RKO (cell line): ENCODE measurements at regions not wholly inside any gene's neighbourhood (a gene's known extent, or its start where the extent isn't known, plus 50 kb on each side); places are given as distances from the start of the nearest gene placed in this dataset.

ENCODE experiments used
- DNase-seq: peaks from one replicate; pipeline ENCODE4 v3.0.0-alpha.2; 2016; ENCODE audit warnings: low spot score

DNA sequence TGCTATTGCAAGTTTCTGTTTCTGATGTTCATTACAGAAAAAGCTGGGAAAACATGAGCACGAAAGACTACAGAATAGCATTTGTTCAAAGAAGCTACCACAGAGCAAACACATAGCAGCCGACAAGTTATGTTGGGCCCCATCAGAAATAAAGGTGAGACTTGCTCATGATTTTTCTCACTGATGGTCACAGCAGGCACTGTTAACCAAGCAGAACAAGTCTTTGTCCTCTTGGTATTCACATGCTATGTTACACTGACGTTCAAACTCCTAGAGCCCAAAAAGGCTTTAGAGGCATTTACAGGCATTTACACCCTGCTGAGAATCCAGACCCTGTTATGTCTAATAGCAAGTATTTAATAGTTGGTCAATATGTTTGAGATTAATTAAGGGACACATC is 235.0 kb upstream of the HNMT start:
- no peak for DNase-seq

DNA sequence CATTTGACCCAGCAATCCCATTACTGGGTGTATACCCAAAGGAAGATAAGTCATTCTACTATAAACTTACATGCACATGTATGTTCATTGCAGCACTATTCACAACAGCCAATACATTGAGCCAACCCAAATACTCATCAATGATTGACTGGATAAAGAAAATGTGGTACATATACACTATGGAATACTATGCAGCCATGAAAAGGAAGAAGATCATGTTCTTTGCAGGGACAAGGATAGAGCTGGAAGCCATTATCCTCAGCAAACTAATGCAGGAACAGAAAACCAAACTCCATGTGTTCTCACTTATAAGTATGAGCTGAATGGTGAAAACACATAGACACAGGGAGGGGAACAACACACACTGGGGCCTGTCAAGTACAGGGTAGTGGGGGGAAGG is 226.7 kb upstream of the HNMT start:
- DNase-seq: no peak

GRCh38 chr2:137741784-137742362 is 222.4 kb upstream of the HNMT start:
- DNase-seq: no peak

GRCh38 chr2:137747509-137747908 is 216.8 kb upstream of the HNMT start:
- DNase-seq: no peak

- DNase-seq: no peak
Measured at GRCh38 chr2:137748533-137748932, 215.7 kb upstream of the HNMT start.

DNA sequence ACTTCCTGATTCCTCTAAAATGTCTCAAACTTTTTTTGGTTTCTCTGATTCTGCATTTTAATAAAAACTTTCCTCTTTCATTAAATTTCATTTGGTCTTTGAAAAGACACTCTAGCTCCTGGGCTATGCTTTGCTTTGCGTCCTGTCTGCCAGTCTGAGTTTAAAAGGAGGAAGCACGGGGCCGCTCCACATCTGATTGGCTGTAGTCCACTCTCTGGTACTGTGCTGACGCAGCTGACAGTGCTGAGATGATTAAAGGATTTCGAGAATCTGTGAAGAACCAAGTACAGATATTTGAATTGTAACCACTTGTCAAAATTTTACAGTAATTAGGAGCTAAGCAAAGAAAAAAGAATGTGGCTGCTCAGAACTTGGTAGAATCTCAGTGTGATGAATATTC is 199.6 kb upstream of the HNMT start:
- DNase-seq: no peak

GRCh38 chr2:137769406-137769805 is 194.9 kb upstream of the HNMT start:
- no peak for DNase-seq

- DNase-seq: no peak
Measured at GRCh38 chr2:137770166-137770565, 194.1 kb upstream of the HNMT start.

- no peak for DNase-seq
Measured at GRCh38 chr2:137771064-137771463, 193.2 kb upstream of the HNMT start.

DNA sequence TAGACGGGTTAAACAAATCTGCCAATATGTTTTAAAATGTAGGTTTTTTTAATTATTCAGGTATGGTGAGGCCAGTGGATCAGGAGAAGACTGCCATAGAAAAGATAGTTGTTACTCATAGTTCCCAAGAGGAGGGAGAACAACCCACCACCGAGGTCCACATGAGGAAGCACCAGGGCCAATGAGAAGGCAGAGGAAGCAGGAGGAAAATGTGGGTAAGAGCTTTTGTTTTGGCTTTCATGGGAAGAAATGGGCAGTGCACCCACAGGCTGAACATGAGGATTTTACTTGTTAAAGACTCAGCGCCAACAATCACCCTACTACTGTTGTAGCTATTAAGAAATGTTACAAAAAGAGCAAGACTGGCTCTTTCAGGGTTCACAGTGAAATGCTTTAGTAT is 191.8 kb upstream of the HNMT start:
- DNase-seq: no peak

DNA sequence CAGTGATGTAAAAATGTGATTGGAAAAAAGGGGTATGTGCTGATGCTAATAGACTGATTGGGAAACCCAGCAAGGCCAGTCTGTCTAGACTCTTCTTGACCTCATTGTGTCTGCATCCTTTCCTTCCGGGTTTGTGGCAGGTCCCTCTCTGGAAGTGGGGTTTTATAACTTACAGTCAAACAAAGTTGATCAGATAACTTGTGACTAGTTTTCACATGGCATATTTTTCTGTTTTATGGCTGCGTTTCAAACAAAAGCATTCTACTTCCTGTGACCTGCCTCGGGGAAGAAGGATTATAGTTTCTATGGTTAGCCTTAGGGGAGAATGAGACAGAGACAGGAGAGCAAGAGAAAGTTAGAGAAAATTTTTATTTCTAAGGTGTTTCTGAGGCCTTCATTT is 188.7 kb upstream of the HNMT start:
- no peak for DNase-seq

DNA sequence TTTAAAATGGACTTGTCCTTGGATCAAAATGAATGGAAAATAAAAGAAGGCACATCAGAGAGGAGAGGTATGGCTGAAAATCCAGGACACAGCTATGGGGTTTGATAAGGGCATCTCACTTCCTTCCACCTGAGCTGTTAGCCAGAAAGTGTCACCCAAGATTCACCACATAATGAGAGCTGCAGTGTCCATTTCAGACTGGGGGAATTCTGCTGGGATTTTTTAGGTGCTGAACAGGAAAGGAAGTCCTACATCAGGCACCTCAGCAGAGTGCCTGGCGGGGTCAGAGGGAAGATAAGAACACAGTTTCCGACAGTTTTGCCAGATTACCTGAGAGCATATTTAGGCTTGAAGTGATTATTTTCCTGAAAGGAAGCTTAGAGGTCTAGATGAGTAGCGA is 187.6 kb upstream of the HNMT start:
- DNase-seq: no peak

DNA sequence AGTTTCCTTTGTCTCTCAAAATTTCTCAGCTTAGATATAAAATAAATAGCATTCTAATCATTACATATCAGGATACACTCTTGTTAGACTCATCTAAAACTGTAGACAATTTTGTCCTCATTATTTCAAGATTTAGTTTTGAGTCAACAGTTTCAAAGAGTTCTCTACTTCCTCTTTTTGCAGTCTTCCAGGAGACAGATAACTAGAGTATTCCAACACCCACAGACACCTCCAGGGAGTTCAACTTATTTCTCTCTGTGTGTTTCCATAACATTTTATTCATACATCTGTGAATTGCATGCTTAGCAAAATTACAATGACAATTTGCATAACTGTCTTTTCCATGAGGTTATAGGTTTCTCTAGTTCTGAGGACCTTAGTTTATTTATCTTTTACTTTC is 166.6 kb upstream of the HNMT start:
- no peak for DNase-seq

GRCh38 chr2:137799600-137799999 is 164.7 kb upstream of the HNMT start:
- DNase-seq: no peak

DNA sequence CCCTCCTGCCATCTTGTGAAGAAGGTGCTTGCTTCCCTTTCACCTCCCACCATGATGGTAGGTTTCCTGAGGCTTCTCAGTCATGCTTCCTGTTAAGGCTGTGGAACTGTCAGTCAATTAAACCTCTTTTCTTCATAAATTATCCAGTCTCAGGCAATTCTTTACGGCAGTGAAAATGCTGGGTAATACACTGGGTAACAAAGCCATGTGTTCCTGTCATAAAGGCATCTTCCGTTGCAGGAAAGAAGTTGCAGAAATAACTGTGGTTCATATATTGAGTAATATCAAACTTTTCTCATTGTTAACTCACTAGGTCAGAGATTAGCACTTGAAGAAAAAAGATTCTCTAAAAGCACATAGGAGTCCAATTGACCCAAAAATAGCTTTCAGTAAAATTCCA is 163.9 kb upstream of the HNMT start:
- no peak for DNase-seq

- no peak for DNase-seq
Measured at GRCh38 chr2:137801228-137801627, 163.0 kb upstream of the HNMT start.

- no peak for DNase-seq
Measured at GRCh38 chr2:137802038-137802437, 162.2 kb upstream of the HNMT start.

DNA sequence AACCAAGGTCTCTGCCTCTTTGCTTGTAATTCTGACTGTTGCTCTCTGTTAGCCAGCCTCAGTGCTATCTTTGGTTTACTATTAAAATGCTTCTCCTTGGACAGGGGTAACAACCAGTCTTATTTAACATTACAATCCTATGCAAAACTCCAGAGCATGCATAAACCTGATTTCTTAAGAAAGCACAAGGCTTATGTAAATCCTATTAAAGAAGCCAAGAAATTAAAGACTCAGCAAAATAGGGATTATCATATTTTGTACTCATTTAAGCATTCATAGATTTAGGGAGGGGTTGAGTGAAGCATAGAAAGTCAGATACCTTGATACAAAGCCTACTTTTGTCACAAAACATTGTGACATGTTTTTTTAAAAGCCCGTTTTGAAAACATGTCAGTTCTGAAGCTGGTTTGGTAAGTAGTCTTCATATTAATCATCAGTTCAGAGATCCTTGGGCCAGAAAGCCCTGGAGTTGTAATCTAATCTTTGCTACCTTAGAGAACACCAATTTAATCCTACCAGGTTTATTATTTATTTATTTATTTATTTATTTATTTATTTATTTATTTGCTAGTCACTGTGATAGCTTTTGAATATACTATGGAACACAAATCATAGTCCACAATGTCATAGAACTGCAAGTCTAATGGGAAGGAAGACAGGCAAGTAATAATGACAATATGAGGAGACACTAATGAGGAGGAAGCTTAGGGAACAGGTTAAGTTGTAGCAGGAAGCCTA is 158.0 kb upstream of the HNMT start:
- no peak for DNase-seq

DNA sequence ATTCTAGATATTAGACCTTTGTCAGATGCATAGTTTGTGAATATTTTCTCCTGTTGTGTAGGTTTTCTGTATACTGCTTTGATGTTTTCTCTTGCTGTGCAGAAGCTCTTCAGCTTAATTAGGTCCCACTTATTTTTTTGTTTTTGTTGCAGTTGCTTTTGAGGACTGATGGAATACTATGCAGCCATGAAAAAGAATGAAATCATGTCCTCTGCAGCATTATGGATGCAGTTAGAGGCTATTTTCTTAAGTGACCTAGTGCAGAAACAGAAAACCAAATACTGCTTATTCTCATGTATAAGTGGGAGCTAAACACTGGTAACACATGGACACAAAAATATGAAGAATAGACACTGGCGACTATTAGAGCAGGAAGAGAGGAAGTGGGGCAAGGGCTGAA is 155.0 kb upstream of the HNMT start:
- DNase-seq: no peak

DNA sequence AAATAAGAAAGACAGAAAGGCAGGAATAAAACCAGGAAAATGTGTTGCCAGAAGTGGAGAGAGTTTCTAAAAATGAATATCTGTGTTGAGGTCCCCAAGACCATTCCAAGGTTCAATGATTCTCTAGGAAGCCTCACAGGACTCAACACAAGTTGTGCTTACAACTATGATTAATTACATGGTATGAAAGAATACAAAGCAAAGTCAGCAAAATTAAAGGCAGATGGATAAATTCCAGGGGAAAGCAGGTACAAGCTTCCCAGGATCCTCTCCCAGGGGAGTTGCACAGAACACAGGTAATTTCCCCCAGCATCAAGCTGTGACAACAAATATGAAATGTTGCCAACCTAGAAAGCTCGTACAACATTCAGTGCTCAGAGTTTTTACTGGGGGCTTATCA is 154.4 kb upstream of the HNMT start:
- DNase-seq: no peak

DNA sequence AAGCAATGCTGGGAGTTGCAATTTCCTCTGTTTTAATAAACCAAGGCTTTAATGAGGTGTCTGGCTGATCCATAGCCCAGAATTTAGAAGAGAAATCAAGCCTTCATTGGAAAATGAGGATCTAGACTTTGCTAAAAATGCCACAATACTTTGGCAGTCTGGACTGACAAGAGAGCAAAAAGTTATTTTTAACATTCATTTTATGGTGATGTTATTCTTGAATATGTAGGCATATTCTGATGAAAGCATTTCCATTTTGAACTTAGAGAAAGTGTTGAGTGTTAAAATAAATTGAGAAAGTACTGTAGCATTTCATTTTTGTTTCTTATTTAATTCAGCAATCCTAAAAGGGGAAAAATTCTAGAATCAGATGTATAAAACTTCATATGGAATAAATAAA is 151.8 kb upstream of the HNMT start:
- no peak for DNase-seq

DNA sequence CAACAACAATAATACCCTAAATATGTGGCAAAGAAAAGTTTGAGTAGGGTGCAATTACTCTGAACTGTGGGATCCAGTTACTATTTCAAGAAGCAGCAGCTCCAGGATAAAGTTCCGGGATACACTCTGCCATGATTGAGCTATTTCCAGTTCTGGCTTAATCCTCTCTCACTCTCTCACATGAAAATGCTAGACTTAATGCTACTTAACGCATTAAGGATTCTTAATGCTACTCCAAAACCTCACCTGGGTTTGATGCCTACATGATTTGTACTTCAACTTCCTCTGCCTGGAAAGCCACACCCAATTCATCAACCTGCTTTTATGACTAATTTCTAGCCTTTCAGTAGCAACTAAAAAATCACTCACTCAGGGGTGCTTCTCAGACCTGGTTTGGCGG is 151.1 kb upstream of the HNMT start:
- no peak for DNase-seq

DNA sequence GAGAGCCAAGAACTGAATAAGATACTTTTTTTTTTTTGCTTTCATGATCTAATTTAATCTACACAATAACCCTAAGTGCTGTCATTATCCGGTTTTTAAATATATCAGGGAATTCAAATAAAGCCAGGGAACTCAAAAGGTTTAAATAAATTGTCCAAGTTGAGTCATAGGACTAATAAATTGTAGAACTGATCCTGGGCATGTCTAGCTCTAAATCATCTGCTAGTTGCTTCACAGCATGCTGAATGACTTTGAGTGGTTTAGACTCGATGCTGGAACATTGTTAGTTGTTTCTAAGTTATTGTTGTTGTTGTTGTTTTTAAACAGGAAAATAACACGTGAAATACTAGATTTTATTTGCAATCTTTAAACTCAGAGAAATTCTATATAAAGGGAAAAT is 147.2 kb upstream of the HNMT start:
- DNase-seq: no peak

GRCh38 chr2:137823196-137823595 is 141.1 kb upstream of the HNMT start:
- no peak for DNase-seq
